Activated CD4-positive, alpha-beta T cell treated with anti-CD3 and anti-CD28 coated beads for 48 hours (primary cell): ENCODE measurements at regions not wholly inside any gene's neighbourhood (a gene's known extent, or its start where the extent isn't known, plus 50 kb on each side); places are given as distances from the start of the nearest gene placed in this dataset.
"Not testable (repeated sequence)": the region's sequence is repeated elsewhere in the genome, so short reads cannot be mapped to it uniquely, and the experiment has no call there.

Experiments used
- DNase-seq: peaks from one replicate; pipeline ENCODE4 v3.0.0-alpha.2; 2020

DNA sequence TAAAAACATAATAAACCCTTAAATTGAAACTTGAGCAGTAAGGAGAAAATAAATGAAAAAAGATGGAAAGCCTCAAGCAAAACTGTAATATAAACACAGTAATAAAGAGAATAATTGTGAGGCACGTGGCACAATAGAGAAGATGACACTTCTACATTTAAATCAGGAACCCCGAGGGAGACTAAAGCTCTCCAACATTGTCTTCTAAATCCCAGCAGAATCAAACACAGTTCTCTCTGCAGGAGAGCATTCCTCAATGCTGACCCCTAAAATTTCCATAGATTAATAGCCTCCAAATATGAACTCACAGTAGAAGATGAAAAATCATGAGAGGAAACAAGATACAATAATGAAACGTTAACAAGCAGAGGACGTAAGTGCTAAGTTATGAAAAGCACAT, 721.2 kb upstream of the COX7C start:
- no peak for DNase-seq

DNA sequence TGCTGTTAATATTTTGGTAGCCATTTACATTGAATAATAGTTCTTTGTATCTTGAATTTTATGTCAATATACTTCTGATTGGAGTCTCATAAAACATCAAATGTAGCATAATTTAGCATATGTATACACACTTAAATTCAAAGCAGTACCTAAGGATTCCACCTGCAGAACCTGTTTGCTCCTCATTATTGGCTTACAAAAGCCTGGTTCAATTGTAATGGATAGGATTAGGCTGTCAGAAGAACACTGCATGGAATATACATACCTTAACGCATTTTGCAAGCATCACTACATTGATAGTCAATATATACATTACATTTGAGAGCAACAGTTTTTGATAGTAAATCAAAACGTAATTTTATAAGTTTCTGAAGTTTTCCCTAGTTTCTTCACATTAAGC, 711.3 kb upstream of the COX7C start:
- DNase-seq, result no peak

DNA sequence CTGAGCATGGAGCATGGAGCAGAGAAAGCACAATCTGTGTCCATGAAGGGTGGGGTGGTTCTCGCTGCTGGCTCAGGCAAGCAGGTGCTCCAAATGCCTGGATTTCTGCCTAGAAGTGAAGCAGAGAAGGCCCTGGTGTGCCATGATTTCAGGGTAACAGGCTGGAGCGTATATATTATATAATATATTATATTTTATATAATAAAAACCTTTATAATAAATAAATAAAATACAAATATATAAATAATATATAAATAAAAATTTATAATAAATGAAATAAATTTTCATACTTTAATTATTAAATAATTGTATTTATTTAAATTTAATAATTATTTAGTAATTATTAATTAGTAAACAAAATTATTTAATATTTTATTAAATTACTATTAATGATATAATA, 707.4 kb upstream of the COX7C start:
- no peak for DNase-seq

DNA sequence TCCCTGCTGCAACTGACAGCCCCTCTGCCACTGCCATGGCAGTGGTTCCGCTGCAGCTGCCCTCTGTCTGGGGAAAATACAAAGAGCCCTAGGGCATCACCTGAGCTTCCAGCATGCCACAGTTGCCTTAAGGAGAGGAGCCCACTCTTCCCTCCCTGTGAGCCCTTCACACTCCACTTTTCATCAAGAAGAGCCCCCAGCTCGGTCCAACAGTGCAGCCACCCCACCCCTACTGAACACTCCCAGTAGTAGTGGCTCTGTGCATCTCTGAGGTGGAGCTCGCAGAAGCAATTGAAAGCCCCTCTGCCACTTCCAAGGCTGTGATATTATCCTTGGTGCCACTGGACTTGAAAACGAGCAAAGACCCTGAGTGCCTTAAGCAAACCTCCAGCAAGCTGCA, 696.8 kb upstream of the COX7C start:
- DNase-seq, result no peak

DNA sequence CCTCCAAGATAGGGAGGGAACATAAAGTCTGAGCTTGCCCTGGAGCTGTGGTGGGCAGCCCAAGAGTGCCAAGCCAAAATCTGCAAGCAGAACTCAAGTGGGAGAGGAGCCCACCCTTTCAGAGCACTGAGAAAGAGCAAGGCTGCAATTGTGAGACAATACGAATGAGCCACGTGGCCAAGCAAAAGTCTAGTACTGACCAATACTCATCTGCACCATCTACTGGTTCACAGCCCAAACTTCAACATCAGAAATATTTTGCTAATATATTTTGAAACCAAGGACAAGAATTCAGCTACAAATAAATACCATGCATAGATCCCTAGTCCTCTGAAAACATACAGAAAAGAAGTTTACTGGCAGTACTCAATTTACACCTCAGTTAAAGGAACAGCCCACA, 696.2 kb upstream of the COX7C start:
- DNase-seq, result no peak

DNA sequence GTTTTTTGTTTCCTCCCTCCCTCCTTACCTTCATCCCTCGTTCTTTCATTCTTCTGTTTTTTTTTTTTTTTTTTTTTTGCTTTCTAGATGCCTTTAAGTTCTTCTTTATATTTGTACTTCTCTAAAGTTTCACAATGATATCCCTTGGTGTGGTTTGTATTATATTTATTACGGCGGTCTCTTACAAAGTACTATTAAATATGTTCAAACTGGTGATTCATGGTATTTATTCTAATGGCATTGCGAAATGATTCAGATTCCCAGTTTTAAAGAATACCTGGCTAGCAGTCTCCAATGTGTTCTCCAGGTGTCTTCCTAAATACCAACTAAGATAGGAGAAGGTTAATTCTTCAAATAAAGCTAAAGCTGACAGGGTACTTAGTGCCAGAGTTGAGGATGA, 690.1 kb upstream of the COX7C start:
- DNase-seq, result no peak

DNA sequence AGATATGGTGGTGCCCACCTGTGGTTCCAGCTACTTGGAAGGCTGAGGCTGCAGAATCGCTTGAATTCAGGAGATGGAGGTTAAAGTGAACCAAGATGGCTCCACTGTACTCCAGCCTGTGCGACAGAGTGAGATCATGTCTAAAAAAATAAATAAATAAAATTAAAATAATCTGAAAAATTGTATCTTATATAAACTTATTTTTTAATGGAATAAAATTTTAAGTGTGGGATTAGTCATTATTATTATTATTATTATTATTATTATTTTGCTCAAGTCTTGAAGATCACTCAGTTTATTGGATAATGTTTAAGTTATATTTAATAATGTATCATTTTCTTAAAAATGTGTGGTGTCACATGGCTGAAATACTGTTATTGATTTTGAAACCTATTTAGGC, 688.0 kb upstream of the COX7C start:
- no peak for DNase-seq

DNA sequence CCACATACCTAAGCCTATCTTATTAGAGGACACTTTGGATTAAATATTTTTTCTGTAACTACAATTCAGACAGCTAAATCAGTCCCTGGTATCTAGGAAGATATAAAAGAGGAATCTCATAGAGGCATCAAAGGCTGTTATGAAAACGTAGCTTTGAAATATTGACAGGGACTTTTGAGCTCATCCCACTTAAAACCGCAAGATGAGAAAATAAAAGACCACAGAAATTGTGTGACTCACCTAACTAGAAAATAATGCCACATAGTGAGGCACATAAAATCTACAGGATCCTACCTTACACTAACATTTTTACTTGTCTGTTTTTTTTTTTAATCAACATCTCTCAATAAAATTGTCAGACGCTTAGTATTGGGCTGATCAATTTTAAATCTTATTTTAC, 686.5 kb upstream of the COX7C start:
- DNase-seq, result no peak

DNA sequence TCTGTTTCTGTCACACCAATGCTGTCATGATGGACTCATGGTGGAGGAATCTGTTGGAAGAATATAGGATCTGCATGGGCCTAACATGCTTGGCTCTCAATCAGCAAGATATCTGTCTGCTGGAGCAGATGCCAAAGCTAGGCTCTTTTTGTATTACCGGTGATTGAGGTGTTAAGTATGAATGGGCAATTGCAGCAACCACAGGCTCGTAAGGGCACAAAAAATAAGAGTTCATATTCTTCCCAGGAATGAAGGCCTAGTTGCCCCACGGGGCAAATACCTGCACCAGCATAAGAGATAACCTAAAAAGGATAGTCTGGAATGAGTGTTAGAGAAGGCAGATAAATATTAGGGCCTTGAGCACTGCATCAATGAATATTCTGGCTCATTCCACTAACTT, 679.5 kb upstream of the COX7C start:
- no peak for DNase-seq

DNA sequence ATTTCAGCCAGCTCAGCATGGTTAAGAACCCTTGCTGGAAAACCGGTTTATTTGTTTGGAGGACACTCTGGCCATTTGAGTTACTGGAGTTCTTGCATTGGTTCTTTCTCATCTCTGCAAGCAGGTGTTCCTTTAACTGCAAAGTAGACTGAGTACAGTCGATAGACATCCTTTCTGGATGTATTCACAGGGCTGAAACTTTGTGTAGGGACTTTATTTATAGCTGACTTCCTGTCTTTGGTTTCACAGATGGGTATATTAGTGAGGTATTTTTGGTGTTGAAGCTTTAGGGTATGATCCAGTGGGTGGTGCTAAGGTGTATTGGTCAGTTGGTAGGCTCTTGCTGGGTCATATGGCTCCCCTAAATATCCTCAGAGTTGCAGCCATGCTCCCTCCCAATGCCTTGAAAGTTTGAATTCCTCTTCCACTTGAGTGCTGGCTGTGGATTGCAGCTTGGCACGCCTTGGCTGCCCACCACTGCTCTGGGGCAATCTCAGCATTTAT, 666.0 kb upstream of the COX7C start:
- DNase-seq, result no peak

DNA sequence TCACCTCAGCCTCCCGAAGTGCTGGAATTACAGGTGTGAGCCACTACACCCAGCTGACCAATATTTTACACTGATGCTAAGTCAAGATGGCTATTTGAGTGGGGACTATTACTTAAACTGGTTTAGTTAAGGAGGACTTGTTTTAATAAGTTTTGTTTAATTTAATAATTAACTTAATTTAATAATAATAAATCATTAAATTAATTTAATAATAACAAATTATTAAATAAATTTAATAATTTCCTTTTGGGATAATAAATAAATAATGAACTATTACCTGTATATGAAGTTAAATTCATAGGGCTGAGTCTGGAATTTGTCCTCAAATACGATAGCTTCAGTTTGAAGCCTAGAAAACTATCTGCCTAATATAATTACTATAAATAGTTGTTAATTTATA, 665.1 kb upstream of the COX7C start:
- no peak for DNase-seq

DNA sequence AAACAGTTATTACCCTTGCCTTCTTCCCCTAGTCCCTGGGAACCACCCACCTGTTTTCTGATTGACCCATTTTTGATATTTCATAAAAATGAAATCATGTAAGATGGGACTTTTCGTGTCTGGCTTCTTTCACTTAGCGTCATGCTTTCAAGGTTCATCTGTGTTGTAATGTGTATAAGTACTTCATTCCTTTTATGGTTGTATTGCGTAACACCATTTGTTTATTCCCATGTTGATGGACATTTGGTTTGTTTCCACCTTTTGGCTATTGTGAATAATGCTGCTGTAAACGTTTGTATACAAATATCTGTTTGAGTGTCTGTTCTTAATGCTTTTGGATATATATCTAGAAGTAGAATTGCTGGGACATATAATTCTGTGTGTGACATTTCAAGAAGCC, 650.1 kb upstream of the COX7C start:
- DNase-seq, result no peak

DNA sequence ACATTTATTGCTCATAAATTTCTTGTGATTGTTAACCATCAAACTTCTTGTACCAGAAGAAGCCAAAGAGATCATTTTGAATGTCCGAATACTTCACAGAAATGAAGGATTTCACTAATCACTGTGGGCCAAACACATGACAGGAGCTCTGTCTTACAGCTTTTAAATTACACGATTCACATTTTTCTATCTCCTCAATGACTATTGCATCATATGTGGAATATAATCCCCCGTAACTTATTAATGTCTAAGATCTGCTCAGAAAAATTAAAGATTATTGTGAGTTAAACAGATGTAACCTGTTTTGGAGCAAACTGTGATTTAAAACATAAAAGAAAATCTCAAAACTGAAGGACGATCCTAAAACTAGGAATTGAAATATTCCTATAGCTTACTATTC, 645.2 kb upstream of the COX7C start:
- DNase-seq, result no peak

DNA sequence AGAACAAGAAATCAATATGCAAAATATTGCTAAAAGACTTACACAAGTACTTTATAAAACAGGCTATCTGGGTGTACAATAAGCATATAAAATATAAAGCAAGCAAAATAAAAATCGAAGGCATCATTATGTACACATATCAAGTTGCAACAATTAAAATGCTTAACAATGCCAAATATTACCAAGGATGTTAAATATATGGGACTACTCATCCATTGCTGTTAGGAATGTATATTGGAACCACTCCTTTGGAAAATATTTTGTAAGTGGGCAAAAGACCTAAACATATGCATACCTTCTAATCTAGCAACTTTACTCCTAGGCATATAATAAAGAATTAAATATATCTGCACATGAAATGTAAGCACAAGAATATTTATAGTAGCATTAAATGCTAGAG, 632.6 kb upstream of the COX7C start:
- DNase-seq, result no peak

DNA sequence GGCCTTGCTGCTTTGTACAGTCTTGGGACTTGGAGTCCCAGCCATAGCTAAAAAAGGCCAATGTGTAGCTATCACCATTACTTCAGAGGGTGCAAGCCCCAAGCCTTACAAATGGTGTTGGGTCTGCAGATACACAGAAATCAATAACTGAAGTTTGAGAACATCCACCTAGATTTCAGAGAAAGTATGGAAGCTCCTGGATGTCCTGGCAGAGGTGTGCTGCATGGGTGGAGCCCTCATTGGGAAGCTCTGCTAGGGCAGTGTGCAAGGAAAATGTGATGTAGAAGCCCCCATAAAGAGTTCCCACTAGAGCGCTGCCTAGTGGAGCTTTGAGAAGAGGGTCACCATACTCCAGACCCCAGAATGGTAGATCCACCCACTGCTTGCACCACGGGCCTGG, 626.7 kb upstream of the COX7C start:
- no peak for DNase-seq

DNA sequence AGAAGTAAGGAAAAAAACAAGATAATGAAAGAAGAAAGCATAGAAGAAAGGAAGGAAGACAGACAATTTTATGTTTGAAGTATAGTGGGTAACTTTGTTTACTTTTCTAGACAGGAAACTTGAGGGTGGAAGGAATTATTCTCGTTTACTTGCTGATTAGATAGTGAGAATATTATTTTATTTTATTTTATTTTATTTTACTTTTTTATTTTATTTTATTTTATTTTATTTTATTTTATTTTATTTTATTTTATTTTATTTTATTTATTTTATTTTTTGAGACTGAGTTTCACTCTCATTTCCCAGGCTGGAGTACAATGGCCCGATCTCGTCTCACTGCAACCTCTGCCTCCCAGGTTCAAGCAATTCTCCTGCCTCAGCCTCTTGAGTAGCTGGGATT, 623.1 kb upstream of the COX7C start:
- DNase-seq, result not testable (repeated sequence)

DNA sequence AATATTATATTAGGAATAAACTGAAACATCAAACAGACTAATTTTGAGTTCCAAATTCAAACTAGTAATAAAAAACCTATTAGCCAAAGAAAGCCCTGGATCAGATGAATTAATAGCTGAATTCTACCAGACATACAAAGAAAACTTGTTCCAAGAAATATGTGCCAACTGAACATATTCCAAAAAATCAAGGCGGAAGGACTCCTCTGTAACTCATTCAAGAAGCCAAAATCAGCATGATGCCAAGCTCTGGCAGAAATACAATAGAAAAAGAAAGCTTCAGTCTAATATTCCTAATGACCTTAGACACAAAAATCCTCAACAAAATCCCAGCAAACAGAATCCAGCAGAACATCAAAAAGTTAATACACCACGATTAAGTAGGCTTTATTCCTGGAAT, 619.1 kb upstream of the COX7C start:
- no peak for DNase-seq

DNA sequence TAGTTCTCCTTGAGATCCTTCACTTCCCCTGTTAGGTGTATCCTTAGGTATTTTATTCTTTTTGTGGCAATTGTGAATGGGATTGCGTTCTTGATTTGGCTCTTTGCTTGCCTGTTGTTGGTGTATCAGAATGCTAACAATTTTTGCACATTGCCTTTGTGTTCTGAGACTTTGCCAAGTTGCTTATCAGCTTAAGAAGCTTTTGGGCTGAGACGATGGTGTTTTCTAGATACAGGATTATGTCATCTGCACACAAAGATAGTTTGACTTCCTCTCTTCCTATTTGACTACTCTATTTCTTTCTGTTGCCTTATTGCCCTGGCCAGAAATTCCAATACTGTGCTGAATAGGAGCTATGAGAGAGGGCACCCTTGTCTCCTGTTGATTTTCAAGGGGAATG, 609.4 kb upstream of the COX7C start:
- no peak for DNase-seq

DNA sequence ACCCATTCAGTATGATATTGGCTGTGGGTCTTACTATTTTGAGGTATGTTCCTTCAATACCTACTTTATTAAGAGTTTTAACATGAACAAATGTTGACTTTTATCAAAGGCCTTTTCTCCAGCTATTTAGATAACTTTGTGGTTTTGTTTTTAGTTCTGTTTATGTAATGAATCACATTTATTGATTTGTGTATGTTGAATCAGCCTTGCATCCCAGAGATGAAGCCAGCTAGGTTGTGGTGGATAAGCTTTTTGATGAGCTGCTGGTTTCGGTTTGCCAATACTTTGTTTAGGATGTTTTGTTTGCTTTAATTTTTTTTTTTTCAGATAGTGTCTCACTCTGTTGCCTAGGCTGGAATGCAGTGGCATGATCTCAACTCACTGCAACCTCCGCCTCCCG, 609.0 kb upstream of the COX7C start:
- no peak for DNase-seq

DNA sequence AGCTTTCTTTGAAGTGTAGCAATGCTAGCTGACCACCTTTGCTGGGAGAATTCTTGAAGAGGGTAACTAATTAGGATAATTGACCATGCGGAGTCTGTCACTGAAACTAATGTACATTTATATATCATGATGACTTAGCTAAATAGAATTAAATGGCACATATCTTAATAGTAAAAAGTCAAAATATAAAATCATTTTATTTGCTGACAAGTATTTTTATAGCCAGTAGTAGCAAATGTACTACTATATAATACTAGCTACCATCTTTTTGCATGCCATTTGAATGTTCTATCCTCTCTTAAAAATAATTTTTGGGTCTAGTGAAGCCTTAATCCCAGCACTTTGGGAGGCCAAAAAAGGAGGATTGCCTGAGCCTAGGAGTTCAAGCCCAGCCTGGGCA, 605.8 kb upstream of the COX7C start:
- no peak for DNase-seq

DNA sequence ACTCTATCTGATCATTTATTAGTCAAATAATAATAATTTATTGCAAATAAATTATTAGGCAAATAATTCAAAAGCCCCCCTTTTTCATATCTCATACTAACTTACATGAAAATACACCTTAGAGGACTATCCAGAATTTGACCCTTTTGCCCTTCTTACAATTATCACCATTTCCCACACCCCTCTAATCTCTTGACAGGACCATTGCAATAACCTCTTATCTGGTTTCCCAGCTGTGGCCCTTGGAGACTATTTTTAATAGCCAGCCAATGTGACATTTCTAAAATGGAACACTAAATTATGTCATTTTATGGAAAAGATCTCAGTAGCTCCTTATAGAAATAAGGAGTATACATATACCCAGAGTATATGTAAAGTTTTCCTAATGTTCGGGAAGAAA, 588.4 kb upstream of the COX7C start:
- no peak for DNase-seq

DNA sequence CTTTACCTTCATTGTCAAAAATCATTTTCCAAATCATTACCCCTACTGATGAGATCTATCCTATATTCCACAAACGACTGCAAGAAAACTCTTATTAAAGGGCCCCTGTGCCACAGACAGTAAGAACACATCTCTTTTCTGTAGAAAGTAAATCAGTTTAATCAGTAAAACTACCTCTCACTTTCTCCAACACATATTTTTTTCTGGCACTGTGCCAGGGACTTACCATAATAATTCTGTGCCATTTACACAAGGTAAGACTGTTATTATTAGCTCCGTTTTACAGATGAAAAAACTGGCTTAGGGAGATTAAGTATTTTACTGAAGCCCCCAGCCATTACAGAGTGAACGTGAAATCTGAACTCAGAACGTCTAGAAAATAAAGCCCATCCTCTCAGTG, 587.0 kb upstream of the COX7C start:
- DNase-seq, result no peak

DNA sequence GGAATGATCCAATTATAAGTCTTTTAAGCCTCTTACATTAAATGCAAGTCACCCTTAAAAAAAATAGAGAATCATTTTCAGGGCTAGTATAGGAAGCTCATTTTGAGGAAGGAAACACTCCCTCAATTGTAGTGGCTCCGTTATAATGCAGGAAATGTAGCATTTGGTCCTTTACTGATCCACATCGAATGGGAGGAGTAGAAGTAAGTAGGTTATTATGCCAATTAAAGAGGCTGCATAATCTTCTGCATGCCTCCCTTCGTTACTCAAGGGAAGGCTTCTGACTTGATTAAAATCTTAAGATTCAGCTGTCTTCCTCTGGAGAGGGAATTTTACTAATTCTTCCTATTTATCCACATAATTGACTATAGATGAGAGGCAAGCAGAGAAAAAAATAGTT, 579.2 kb upstream of the COX7C start:
- DNase-seq, result no peak

DNA sequence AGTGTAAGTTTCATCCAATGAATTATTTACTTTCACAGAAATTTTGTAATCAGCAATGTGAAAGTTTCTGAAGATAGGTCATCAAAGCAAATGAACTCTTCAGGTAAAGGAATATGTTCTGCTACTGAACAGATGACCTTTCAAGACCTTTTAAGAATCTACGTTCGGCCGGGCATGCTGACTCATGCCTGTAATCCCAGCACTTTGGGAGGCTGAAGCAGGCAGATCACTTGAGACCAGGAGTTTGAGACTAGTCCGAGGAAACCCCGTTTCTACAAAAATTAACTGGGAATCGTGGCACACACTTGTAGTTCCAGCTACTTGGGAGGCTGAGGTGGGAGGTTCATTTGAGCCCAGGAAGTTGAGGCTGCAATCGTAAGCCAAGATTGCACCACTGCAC, 578.4 kb upstream of the COX7C start:
- no peak for DNase-seq

DNA sequence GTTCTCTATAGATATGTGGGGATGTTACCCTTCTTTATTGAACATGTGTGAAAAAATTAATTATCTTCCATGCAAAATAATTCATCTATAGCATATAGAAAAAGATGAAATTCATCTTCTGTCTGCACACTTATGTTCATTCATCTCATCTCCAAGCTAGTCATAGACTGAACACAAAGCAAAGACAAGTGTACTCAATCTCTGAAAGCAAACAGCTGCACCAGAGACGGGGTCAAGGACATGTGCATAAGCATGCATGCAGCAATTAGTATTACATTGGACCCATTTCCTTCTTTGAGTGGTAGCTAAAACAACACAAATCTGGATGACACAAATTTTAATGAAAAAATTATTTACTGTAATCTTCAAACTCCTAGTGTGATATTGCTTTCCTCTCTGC, 547.0 kb upstream of the COX7C start:
- no peak for DNase-seq

DNA sequence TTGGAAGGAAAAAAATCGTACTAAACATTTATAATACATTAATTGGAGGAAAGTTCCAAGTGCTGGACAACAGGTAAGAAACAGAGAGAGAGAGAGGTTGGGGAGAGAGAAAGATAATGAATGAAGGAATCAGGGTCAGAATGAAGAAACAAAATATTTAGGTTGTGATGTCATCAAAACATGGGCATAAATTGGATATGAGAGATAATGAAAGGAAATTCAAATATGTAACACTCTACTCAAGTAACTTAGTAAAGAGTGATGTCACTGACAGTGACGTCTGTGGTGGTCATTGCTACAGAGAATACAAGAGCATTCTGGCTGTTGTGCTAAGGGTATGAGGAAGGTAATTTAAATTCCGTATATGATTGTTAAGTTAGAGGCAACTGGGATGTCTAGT, 543.4 kb upstream of the COX7C start:
- DNase-seq, result no peak
